Breast epithelium (tissue), 4 donors: ENCODE measurements at regions not wholly inside any gene's neighbourhood (a gene's known extent, or its start where the extent isn't known, plus 50 kb on each side); places are given as distances from the start of the nearest gene placed in this dataset.

ENCODE experiments used
- DNase-seq, 2 donors: peaks; one replicate each; pipeline ENCODE4 v3.0.0-alpha.2; 2019; ENCODE audit warnings: low spot score in 2 of 2
- H3K27ac ChIP-seq, 2 donors: fragments of 200-600 bp; sonication (generic) in 1 of 2; one replicate each; pipeline ENCODE4 v1.5.1; 2016 to 2019; ENCODE audit warnings: mild to moderate bottlenecking in 1 of 2
- H3K27me3 ChIP-seq, 2 donors: fragments of 200-600 bp; sonication (generic) in 1 of 2; one replicate each; pipeline versions ENCODE4 v1.5.1 to v1.6.0; 2017 to 2019; ENCODE audit warnings: control low read depth in 1 of 2, mild to moderate bottlenecking in 1 of 2
- H3K36me3 ChIP-seq: fragments of 200-600 bp; one replicate; pipeline ENCODE4 v1.5.1; 2019
- H3K4me1 ChIP-seq, 2 donors: fragments of 200-600 bp; sonication (generic); one replicate each; pipeline ENCODE4 v1.5.1; 2016 to 2019; ENCODE audit warnings: control low read depth in 1 of 2
- H3K4me3 ChIP-seq, 3 donors: fragments of 200-600 bp; sonication (generic); 1 replicate in 2 of 3; 2 replicates in 1 of 3; pipeline ENCODE4 v1.5.1; 2016 to 2019; ENCODE audit warnings: mild to moderate bottlenecking in 3 of 3, moderate library complexity in 2 of 3
- H3K9me3 ChIP-seq, 2 donors: fragments of 200-600 bp; sonication (generic) in 1 of 2; one replicate each; pipeline ENCODE4 v1.5.1; 2016 to 2019; ENCODE audit warnings: control low read depth in 1 of 2
- CTCF ChIP-seq, 3 donors: fragments of 450-650 bp; IDR thresholded peaks; one replicate each; pipeline ENCODE4 v1.5.1; 2016 to 2017; ENCODE audit warnings: antibody characterized with exemption in 3 of 3, mild to moderate bottlenecking in 3 of 3, moderate library complexity in 3 of 3
- POLR2A ChIP-seq: fragments of 450-650 bp; IDR thresholded peaks from one replicate; pipeline ENCODE4 v1.6.1; 2016; ENCODE audit warnings: antibody characterized with exemption, mild to moderate bottlenecking, moderate library complexity
- POLR2AphosphoS5 ChIP-seq, 3 donors: sonication (generic); formaldehyde crosslinking; IDR thresholded peaks; one replicate each; pipeline ENCODE4 v1.6.1; 2017; ENCODE audit warnings: antibody characterized with exemption in 3 of 3
- intact Hi-C: fragments of 100-400 bp; cut with DNase I; formaldehyde crosslinking; loops from one replicate; pipeline ENCODE4 v1.15.1; 2023; ENCODE audit warnings: low total_unique reads

- no peak for DNase-seq
- TF ChIP-seq POLR2A = no peak
- no peak for TF ChIP-seq POLR2AphosphoS5 (IDR thresholded peaks at IDR 0.05)
- TF ChIP-seq CTCF (IDR thresholded peaks at IDR 0.05) = no peak
- Histone ChIP-seq H3K27ac (no peak overlapping the region), H3K4me1 (no peaks in the 10 kb centered on the region), H3K27me3 (no peaks in the 10 kb centered on the region), H3K9me3 (peaks cover 0 to 3% of the 10 kb centered on the region in 2 donors), H3K36me3 (no peaks in the 10 kb centered on the region), H3K4me3 (no peak overlapping the region)
- intact Hi-C loops = no loop called here
Observed at GRCh38 chr2:155442755-155443372, 744.4 kb downstream of the KCNJ3 start.

GRCh38 chr2:155442088-155442487 lies 743.6 kb downstream of the KCNJ3 start:
- intact Hi-C loops = no loop called here
- no peak overlapping the region for H3K4me3 ChIP-seq
- no peaks in the 10 kb centered on the region for H3K27me3 ChIP-seq
- peaks cover 0 to 11% of the 10 kb centered on the region in 2 donors for H3K9me3 ChIP-seq
- no peak for TF ChIP-seq POLR2AphosphoS5 (IDR thresholded peaks at IDR 0.05)
- TF ChIP-seq CTCF (IDR thresholded peaks at IDR 0.05) = no peak
- no peak for TF ChIP-seq POLR2A
- H3K36me3 ChIP-seq = no peaks in the 10 kb centered on the region
- no peaks in the 10 kb centered on the region for H3K4me1 ChIP-seq
- no peak for DNase-seq
- no peak overlapping the region for H3K27ac ChIP-seq

- Histone ChIP-seq H3K36me3 (no peaks in the 10 kb centered on the region), H3K9me3 (no peaks in the 10 kb centered on the region), H3K27me3 (no peaks in the 10 kb centered on the region), H3K27ac (no peak overlapping the region), H3K4me1 (no peaks in the 10 kb centered on the region), H3K4me3 (no peak overlapping the region)
- TF ChIP-seq POLR2AphosphoS5 (IDR thresholded peaks at IDR 0.05) (no peak), CTCF (IDR thresholded peaks at IDR 0.05) (no peak), POLR2A (no peak)
- intact Hi-C loops = no loop called here
- no peak for DNase-seq
Observed at GRCh38 chr2:155431004-155431507, 732.6 kb downstream of the KCNJ3 start.

- H3K36me3 ChIP-seq = no peaks in the 10 kb centered on the region
- no peak overlapping the region for H3K27ac ChIP-seq
- no peak overlapping the region for H3K4me3 ChIP-seq
- H3K27me3 ChIP-seq = no peaks in the 10 kb centered on the region
- no peaks in the 10 kb centered on the region for H3K4me1 ChIP-seq
- no peak for TF ChIP-seq POLR2A
- no peak for TF ChIP-seq POLR2AphosphoS5 (IDR thresholded peaks at IDR 0.05)
- no peak for TF ChIP-seq CTCF (IDR thresholded peaks at IDR 0.05)
- no peak for DNase-seq
- no peaks in the 10 kb centered on the region for H3K9me3 ChIP-seq
- intact Hi-C loops = no loop called here
Observed at GRCh38 chr2:155427470-155427869, 729.0 kb downstream of the KCNJ3 start.

GRCh38 chr2:155424518-155424917 lies 726.0 kb downstream of the KCNJ3 start:
- DNase-seq = no peak
- intact Hi-C loops = no loop called here
- H3K9me3 ChIP-seq = no peaks in the 10 kb centered on the region
- H3K36me3 ChIP-seq = no peaks in the 10 kb centered on the region
- H3K4me3 ChIP-seq = no peak overlapping the region
- H3K27me3 ChIP-seq = no peaks in the 10 kb centered on the region
- H3K27ac ChIP-seq = no peak overlapping the region
- no peak for TF ChIP-seq CTCF (IDR thresholded peaks at IDR 0.05)
- no peak for TF ChIP-seq POLR2A
- no peak for TF ChIP-seq POLR2AphosphoS5 (IDR thresholded peaks at IDR 0.05)
- no peaks in the 10 kb centered on the region for H3K4me1 ChIP-seq
